HepG2 (cell line): ENCODE measurements at regions not wholly inside any gene's neighbourhood (a gene's known extent, or its start where the extent isn't known, plus 50 kb on each side); places are given as distances from the start of the nearest gene placed in this dataset.

Experiments used
- ATAC-seq: fragments of 200-7000 bp; cut with Tn5 transposase; 3 replicates; pipeline ENCODE4 v1.9.1; 2020; ENCODE audit warnings: mild to moderate bottlenecking, moderate library complexity
- BruUV-seq: library from RNA; stranded (reverse); fragments of 400-500 nt; replicated peaks from 2 replicates; lab custom pipeline; 2021; lab: Mats Ljungman, UMichigan
- CTCF ChIA-PET: fragments of 300-600 bp; formaldehyde crosslinking; extraction: SDS; loops from one replicate; lab custom pipeline; 2021; ENCODE audit warnings: low total read pairs, inconsistent platforms, low intra/inter-chr PET ratio; lab: Yijun Ruan, JAX
- POLR2A ChIA-PET: fragments of 350-600 bp; sonication (Branson Sonifier 250); formaldehyde crosslinking; loops from one replicate; lab custom pipeline; 2020; ENCODE audit warnings: antibody characterized with exemption, inconsistent platforms; lab: Yijun Ruan, JAX
- DNase-seq: peaks from one replicate; pipeline ENCODE4 v3.0.0-alpha.2; 2015; ENCODE audit warnings: low spot score
- FAIRE-seq: peaks from 3 replicates; lab custom pipeline; 2011; peaks lifted over from hg19 to GRCh38; lab: Jason Lieb, UNC
- H2AFZ ChIP-seq: one replicate; pipeline ENCODE4 v1.6.1; 2011; ENCODE audit warnings: low read length, inconsistent platforms
- H3K27ac ChIP-seq: fragments of 300-600 bp; 3 replicates; pipeline ENCODE4 v1.8.0; 2011; ENCODE audit warnings: mixed run types, mild to moderate bottlenecking, mixed read lengths, low read length, inconsistent platforms; ENCODE audit not compliant: insufficient read depth; ENCODE audit errors: extremely low read length
- H3K27me3 ChIP-seq, 2 experiments: fragments of 200-600 bp in 1 of 2; 2 replicates in 1 of 2; 3 replicates in 1 of 2; pipeline versions ENCODE4 v1.6.0 to v1.8.0; 2011; ENCODE audit warnings: low read length in 2 of 2, mild to moderate bottlenecking in 2 of 2, moderate library complexity in 2 of 2, inconsistent platforms in 1 of 2; ENCODE audit not compliant: insufficient read depth in 2 of 2, control insufficient read depth in 1 of 2
- H3K36me3 ChIP-seq, 2 experiments: fragments of 200-600 bp in 1 of 2; replicated peaks in 1 of 2; 2 replicates in 1 of 2; 3 replicates in 1 of 2; pipeline versions ENCODE4 v1.5.1 to v1.8.0; 2011; ENCODE audit warnings: low read length in 2 of 2, inconsistent platforms in 1 of 2; ENCODE audit not compliant: insufficient read depth in 2 of 2, control insufficient read depth in 1 of 2
- H3K4me1 ChIP-seq: 2 replicates; pipeline ENCODE4 v1.5.1; 2012; ENCODE audit warnings: low read length, inconsistent platforms; ENCODE audit not compliant: insufficient read depth
- H3K4me2 ChIP-seq: 2 replicates; pipeline ENCODE4 v1.6.0; 2011; ENCODE audit warnings: low read depth, low read length, inconsistent platforms
- H3K4me3 ChIP-seq, 3 experiments: fragments of 200-600 bp in 1 of 3; sonication (generic), shearing (Covaris generic) in 1 of 3; replicated peaks in 1 of 3; 2 replicates each; pipeline ENCODE4 v1.5.1; 2011 to 2016; ENCODE audit warnings: low read length in 3 of 3, inconsistent platforms in 2 of 3, low read depth in 2 of 3, mild to moderate bottlenecking in 2 of 3, control low read depth in 1 of 3, mixed read lengths in 1 of 3; ENCODE audit not compliant: insufficient read depth in 1 of 3
- H3K79me2 ChIP-seq: one replicate; pipeline ENCODE4 v1.6.1; 2011; ENCODE audit warnings: low read length, inconsistent platforms; ENCODE audit not compliant: insufficient read depth
- H3K9ac ChIP-seq: 2 replicates; pipeline ENCODE4 v1.6.0; 2011; ENCODE audit warnings: mild to moderate bottlenecking, low read depth, low read length, inconsistent platforms; ENCODE audit not compliant: insufficient read depth
- H3K9me3 ChIP-seq: 2 replicates; pipeline ENCODE4 v1.5.1; 2012; ENCODE audit warnings: mild to moderate bottlenecking, low read length
- H4K20me1 ChIP-seq: 2 replicates; pipeline ENCODE4 v1.6.0; 2011; ENCODE audit warnings: inconsistent platforms, mild to moderate bottlenecking, low read length, moderate library complexity; ENCODE audit not compliant: insufficient read depth
- ATF7-NPFF ChIP-seq: sonication (generic); formaldehyde crosslinking; IDR thresholded peaks from 2 replicates; pipeline ENCODE4 v1.8.1; 2023; ENCODE audit warnings: mild to moderate bottlenecking, low read depth, missing genetic modification reagents, moderate library complexity
- CEBPB ChIP-seq: IDR thresholded peaks from 2 replicates; pipeline ENCODE4 v1.6.1; 2011; ENCODE audit warnings: low read depth, low read length, improper control_type of control experiment, borderline replicate concordance
- DPF2 ChIP-seq: sonication (generic); formaldehyde crosslinking; IDR thresholded peaks from 2 replicates; pipeline ENCODE4 v1.4.0; 2020; ENCODE audit warnings: mild to moderate bottlenecking, low read depth, missing genetic modification reagents, borderline replicate concordance
- HMGXB3 ChIP-seq: sonication (generic); formaldehyde crosslinking; IDR thresholded peaks from 2 replicates; pipeline ENCODE4 v1.4.0; 2020; ENCODE audit warnings: missing genetic modification reagents, borderline replicate concordance
- HOXA7 ChIP-seq: sonication (generic); formaldehyde crosslinking; IDR thresholded peaks from 2 replicates; pipeline ENCODE4 v1.8.1; 2022; ENCODE audit warnings: mild to moderate bottlenecking, missing genetic modification reagents, moderate library complexity
- JUNB ChIP-seq: sonication (generic); formaldehyde crosslinking; IDR thresholded peaks from 2 replicates; pipeline ENCODE4 v1.8.0; 2022; ENCODE audit warnings: missing genetic modification reagents, mild to moderate bottlenecking, borderline replicate concordance
- KDM2A ChIP-seq: sonication (generic); formaldehyde crosslinking; IDR thresholded peaks from 2 replicates; pipeline ENCODE4 v1.4.0; 2020; ENCODE audit warnings: low read depth, missing genetic modification reagents, borderline replicate concordance
- MYC ChIP-seq: sonication (generic); formaldehyde crosslinking; IDR thresholded peaks from 2 replicates; pipeline ENCODE4 v1.9.0; 2021; ENCODE audit warnings: missing genetic modification reagents, borderline replicate concordance
- NR1H2 ChIP-seq: sonication (generic); formaldehyde crosslinking; IDR thresholded peaks from 2 replicates; pipeline ENCODE4 v1.8.1; 2022; ENCODE audit warnings: low read depth, missing genetic modification reagents, borderline replicate concordance
- POLR2A ChIP-seq, 2 experiments: IDR thresholded peaks; 2 replicates each; pipeline ENCODE4 v1.6.1; 2011; ENCODE audit warnings: low read depth in 2 of 2, low read length in 2 of 2, mild to moderate bottlenecking in 1 of 2, moderate library complexity in 1 of 2; ENCODE audit not compliant: insufficient read depth in 1 of 2
- THRA ChIP-seq: sonication (generic); formaldehyde crosslinking; IDR thresholded peaks from 2 replicates; pipeline ENCODE4 v1.4.0; 2020; ENCODE audit warnings: missing genetic modification reagents, borderline replicate concordance
- U2AF1 ChIP-seq: fragments of 200-400 bp; formaldehyde crosslinking; optimal IDR thresholded peaks from 2 replicates; pipeline ENCODE3; 2017; ENCODE audit warnings: mild to moderate bottlenecking, low read depth, low read length
- ZNF207 ChIP-seq: fragments of 450-650 bp; IDR thresholded peaks from 2 replicates; pipeline ENCODE4 v1.6.1; 2016; ENCODE audit warnings: antibody characterized with exemption, borderline replicate concordance
- ZNF652 ChIP-seq: IDR thresholded peaks from 2 replicates; pipeline ENCODE4 v1.6.1; 2016; ENCODE audit warnings: low read depth, borderline replicate concordance
- ZNF841 ChIP-seq: sonication (generic); formaldehyde crosslinking; IDR thresholded peaks from 2 replicates; pipeline ENCODE4 v1.8.1; 2023; ENCODE audit warnings: missing genetic modification reagents, borderline replicate concordance
- WGBS: methylation state at CpG from one replicate; pipeline ENCODE4 v1.1.6; 2017; ENCODE audit warnings: low lambda C conversion rate; 5-methylcytosine and 5-hydroxymethylcytosine counted together
- in situ Hi-C: cut with HindIII; loops from 2 replicates; pipeline ENCODE4 v1.10.0; 2017; ENCODE audit warnings: low pct_unique_long_range_greater_than_20kb; ENCODE audit not compliant: extremely low pct_ligation_motif_present
- intact Hi-C: fragments of 100-400 bp; cut with micrococcal nuclease; formaldehyde crosslinking; loops from one replicate; pipeline ENCODE4 v1.10.0; 2022; ENCODE audit not compliant: unreplicated experiment

GRCh38 chr5:174191076-174191475 is 145.6 kb downstream of the NSG2 start:
- Histone ChIP-seq H3K9me3 (no peaks in the 10 kb centered on the region), H3K36me3 (no peaks in the 10 kb centered on the region), H4K20me1 (no peaks in the 10 kb centered on the region), H3K79me2 (no peaks in the 10 kb centered on the region), H3K4me3 (no peak overlapping the region), H3K4me1 (no peaks in the 10 kb centered on the region), H3K27me3 (peaks cover 0 to 7% of the 10 kb centered on the region in 2 experiments; a peak in 1 of 5 replicates), H3K27ac (no peak overlapping the region), H2AFZ (no peak overlapping the region), H3K4me2 (no peak overlapping the region), H3K9ac (no peak overlapping the region)
- no peak for DNase-seq
- intact Hi-C loops: no loop called here
- in situ Hi-C loops: no loop called here
- BruUV-seq: no TSS peak
- POLR2A ChIA-PET: no interaction called here
- WGBS: 34% methylated on average over 4 of the region's 4 CpGs
- CTCF ChIA-PET: no interaction called here
- no peak for ATAC-seq
- FAIRE-seq: no peak
- TF ChIP-seq POLR2A (IDR thresholded peaks at IDR 0.05; ENCODE audit: insufficient read depth in 1 of 2, low read depth in 2 of 2, low read length in 2 of 2): no peak
- TF ChIP-seq U2AF1: no peak
- no peak for TF ChIP-seq MYC (CRISPR knock-in tag)
- TF ChIP-seq ATF7-NPFF (CRISPR knock-in tag): no peak
- no peak for TF ChIP-seq HMGXB3 (CRISPR knock-in tag)
- no peak for TF ChIP-seq DPF2 (CRISPR knock-in tag)
- no peak for TF ChIP-seq NR1H2 (CRISPR knock-in tag)
- TF ChIP-seq ZNF207: no peak
- no peak for TF ChIP-seq KDM2A
- no peak for TF ChIP-seq ZNF841 (CRISPR knock-in tag)
- TF ChIP-seq HOXA7 (CRISPR knock-in tag): no peak
- TF ChIP-seq JUNB: no peak
- no peak for TF ChIP-seq CEBPB
- TF ChIP-seq ZNF652 (CRISPR knock-in tag): no peak
- no peak for TF ChIP-seq THRA (CRISPR knock-in tag)
